ENCODE measurements at regions not wholly inside any gene's neighbourhood (a gene's known extent, or its start where the extent isn't known, plus 50 kb on each side); places are given as distances from the start of the nearest gene placed in this dataset.

DNA sequence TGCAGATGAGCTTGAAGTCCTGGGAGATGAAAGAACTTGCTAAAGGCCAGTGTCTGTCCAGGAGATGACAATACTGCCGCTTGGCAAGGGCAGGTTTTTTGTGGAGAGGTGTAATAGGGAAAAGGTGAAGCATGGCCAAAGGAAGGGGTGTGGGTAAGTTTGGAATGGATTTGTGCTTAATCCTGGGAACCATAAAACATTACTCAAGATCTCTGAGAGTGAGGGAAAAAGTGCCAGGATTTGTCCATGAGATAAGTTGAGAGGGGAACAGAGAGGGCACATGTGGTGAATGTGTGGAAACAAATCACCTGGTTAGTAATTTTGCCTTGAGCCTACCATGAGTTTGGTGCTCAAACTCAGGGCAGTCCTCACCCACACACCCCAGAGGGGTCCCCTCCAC lies 108.8 kb upstream of the CD180 start:
- Histone ChIP-seq H3K79me1 (ENCODE audit: low read length) (peaks cover 7% of the 10 kb centered on the region), H3K14ac (ENCODE audit: low read length) (no peak overlapping the region), H3K4me3 (ENCODE audit: low read depth, low read length) (no peak overlapping the region), H2AK5ac (ENCODE audit: low read length) (no peak overlapping the region), H2BK12ac (ENCODE audit: low read length) (peak overlapping the region; percentile 13), H4K12ac (ENCODE audit: low read depth, low read length) (no peak overlapping the region), H3K9me3 (ENCODE audit: insufficient read depth, low read depth, low read length) (no peaks in the 10 kb centered on the region), H3K23ac (ENCODE audit: low read length) (no peak overlapping the region), H3K4ac (ENCODE audit: low read depth, low read length) (no peak overlapping the region), H3K9ac (ENCODE audit: low read length) (no peak overlapping the region), H2BK120ac (ENCODE audit: insufficient read depth, low read length, poor library complexity) (no peak overlapping the region), H3K36me3 (ENCODE audit: control insufficient read depth in 1 of 2, insufficient read depth in 2 of 2, low read length in 2 of 2) (no peaks in the 10 kb centered on the region), H3K4me1 (ENCODE audit: control insufficient read depth in 1 of 2, insufficient read depth in 2 of 2, low read length in 2 of 2) (peaks cover 9 to 14% of the 10 kb centered on the region in 2 experiments), H4K91ac (ENCODE audit: low read depth, low read length) (peak overlapping the region; percentile 3), H3K18ac (ENCODE audit: low read length) (no peak overlapping the region), H2AFZ (ENCODE audit: insufficient read depth, low read length, poor library complexity) (no peak overlapping the region), H3K27ac (ENCODE audit: low read depth, low read length) (no peak overlapping the region), H3K4me2 (ENCODE audit: low read length) (no peak overlapping the region), H2BK5ac (ENCODE audit: low read depth, low read length, poor library complexity) (no peak overlapping the region), H3K79me2 (ENCODE audit: control insufficient read depth, insufficient read depth, low read length, poor library complexity) (no peaks in the 10 kb centered on the region), H4K8ac (ENCODE audit: low read depth, low read length) (no peak overlapping the region), H3K27me3 (ENCODE audit: insufficient read depth, low read length) (no peaks in the 10 kb centered on the region)
- WGBS (ENCODE audit: extremely low coverage, insufficient coverage, insufficient read length): no CpG with 5 or more reads among the region's 1 CpG
- no peak for DNase-seq

DNA sequence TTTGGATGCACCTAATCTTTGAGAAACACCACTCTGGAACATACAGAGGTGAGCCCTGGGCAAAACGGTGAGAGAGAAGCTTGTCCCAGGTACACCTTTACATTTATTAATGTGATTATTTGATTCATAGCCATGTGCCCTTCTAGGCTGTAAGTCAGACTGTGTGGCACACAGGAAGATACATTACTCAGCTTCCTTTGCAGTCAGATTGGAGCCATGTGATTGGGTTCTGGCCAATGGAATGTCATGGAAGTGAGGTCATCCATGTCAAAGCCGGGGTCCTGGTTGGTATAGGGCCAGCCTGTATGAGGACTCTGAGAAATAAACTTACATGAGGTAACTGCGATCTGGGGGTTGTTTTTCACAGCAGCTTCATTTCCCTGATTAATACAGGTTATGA lies 106.8 kb upstream of the CD180 start:
- Histone ChIP-seq H2BK12ac (ENCODE audit: low read length) (no peak overlapping the region), H3K9me3 (ENCODE audit: insufficient read depth, low read depth, low read length) (no peaks in the 10 kb centered on the region), H3K9ac (ENCODE audit: low read length) (no peak overlapping the region), H3K4me3 (ENCODE audit: low read depth, low read length) (no peak overlapping the region), H3K27ac (ENCODE audit: low read depth, low read length) (no peak overlapping the region), H2AFZ (ENCODE audit: insufficient read depth, low read length, poor library complexity) (no peak overlapping the region), H3K18ac (ENCODE audit: low read length) (no peak overlapping the region), H3K4ac (ENCODE audit: low read depth, low read length) (no peak overlapping the region), H3K23ac (ENCODE audit: low read length) (no peak overlapping the region), H4K8ac (ENCODE audit: low read depth, low read length) (no peak overlapping the region), H2BK120ac (ENCODE audit: insufficient read depth, low read length, poor library complexity) (no peak overlapping the region), H3K79me1 (ENCODE audit: low read length) (peaks cover 7% of the 10 kb centered on the region), H3K4me1 (ENCODE audit: control insufficient read depth in 1 of 2, insufficient read depth in 2 of 2, low read length in 2 of 2) (peaks cover 9 to 15% of the 10 kb centered on the region in 2 experiments), H2BK5ac (ENCODE audit: low read depth, low read length, poor library complexity) (no peak overlapping the region), H3K36me3 (ENCODE audit: control insufficient read depth in 1 of 2, insufficient read depth in 2 of 2, low read length in 2 of 2) (no peaks in the 10 kb centered on the region), H3K27me3 (ENCODE audit: insufficient read depth, low read length) (no peaks in the 10 kb centered on the region), H3K4me2 (ENCODE audit: low read length) (no peak overlapping the region), H2AK5ac (ENCODE audit: low read length) (no peak overlapping the region), H3K14ac (ENCODE audit: low read length) (no peak overlapping the region), H4K12ac (ENCODE audit: low read depth, low read length) (no peak overlapping the region), H4K91ac (ENCODE audit: low read depth, low read length) (no peak overlapping the region), H3K79me2 (ENCODE audit: control insufficient read depth, insufficient read depth, low read length, poor library complexity) (no peaks in the 10 kb centered on the region)
- no peak for DNase-seq
- WGBS (ENCODE audit: extremely low coverage, insufficient coverage, insufficient read length): no CpG with 5 or more reads among the region's 3 CpGs

DNA sequence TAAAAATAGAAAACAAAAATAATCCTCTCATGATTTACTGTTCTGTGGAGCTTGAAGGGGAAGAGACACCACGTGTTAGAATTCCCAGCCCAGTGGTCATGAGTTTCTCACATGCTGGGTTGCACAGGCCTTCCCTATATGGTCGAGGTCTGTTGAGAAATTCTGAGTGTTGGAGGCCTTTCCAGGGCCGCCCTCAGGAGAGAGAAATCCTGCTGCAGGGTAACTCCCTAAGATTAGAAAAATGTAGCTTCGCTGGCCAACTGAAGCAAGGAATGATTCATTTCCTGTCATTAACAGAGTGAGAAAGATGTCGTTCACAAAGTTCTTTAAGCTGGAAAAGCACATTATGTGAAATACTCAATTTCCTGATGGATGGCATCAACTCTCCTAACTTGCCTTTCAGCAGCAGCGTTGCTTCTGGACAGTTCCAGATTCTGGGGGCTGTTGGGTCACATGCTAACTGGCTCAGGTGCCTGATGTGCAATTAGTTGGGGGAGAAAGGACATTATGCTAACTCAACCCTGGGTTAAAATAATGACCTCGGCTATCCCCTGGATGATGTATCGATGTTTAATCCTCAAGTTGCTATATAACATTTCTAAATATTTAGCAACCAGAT lies 104.8 kb upstream of the CD180 start:
- Histone ChIP-seq H3K79me1 (ENCODE audit: low read length) (peaks cover 10% of the 10 kb centered on the region), H4K12ac (ENCODE audit: low read depth, low read length) (no peak overlapping the region), H3K9ac (ENCODE audit: low read length) (no peak overlapping the region), H4K91ac (ENCODE audit: low read depth, low read length) (no peak overlapping the region), H3K36me3 (ENCODE audit: control insufficient read depth in 1 of 2, insufficient read depth in 2 of 2, low read length in 2 of 2) (no peaks in the 10 kb centered on the region), H4K8ac (ENCODE audit: low read depth, low read length) (no peak overlapping the region), H2AFZ (ENCODE audit: insufficient read depth, low read length, poor library complexity) (no peak overlapping the region), H2AK5ac (ENCODE audit: low read length) (no peak overlapping the region), H3K9me3 (ENCODE audit: insufficient read depth, low read depth, low read length) (no peaks in the 10 kb centered on the region), H2BK12ac (ENCODE audit: low read length) (no peak overlapping the region), H3K79me2 (ENCODE audit: control insufficient read depth, insufficient read depth, low read length, poor library complexity) (no peaks in the 10 kb centered on the region), H3K4me2 (ENCODE audit: low read length) (no peak overlapping the region), H3K23ac (ENCODE audit: low read length) (no peak overlapping the region), H3K4me1 (ENCODE audit: control insufficient read depth in 1 of 2, insufficient read depth in 2 of 2, low read length in 2 of 2) (peaks cover 9 to 14% of the 10 kb centered on the region in 2 experiments), H3K4me3 (ENCODE audit: low read depth, low read length) (no peak overlapping the region), H3K4ac (ENCODE audit: low read depth, low read length) (no peak overlapping the region), H2BK5ac (ENCODE audit: low read depth, low read length, poor library complexity) (no peak overlapping the region), H3K14ac (ENCODE audit: low read length) (no peak overlapping the region), H2BK120ac (ENCODE audit: insufficient read depth, low read length, poor library complexity) (no peak overlapping the region), H3K27me3 (ENCODE audit: insufficient read depth, low read length) (no peaks in the 10 kb centered on the region), H3K27ac (ENCODE audit: low read depth, low read length) (peak overlapping the region; percentile 80), H3K18ac (ENCODE audit: low read length) (no peak overlapping the region)
- no CpG with 5 or more reads among the region's 8 CpGs for WGBS (ENCODE audit: extremely low coverage, insufficient coverage, insufficient read length)
- peak; percentile 86 to 89 for DNase-seq

DNA sequence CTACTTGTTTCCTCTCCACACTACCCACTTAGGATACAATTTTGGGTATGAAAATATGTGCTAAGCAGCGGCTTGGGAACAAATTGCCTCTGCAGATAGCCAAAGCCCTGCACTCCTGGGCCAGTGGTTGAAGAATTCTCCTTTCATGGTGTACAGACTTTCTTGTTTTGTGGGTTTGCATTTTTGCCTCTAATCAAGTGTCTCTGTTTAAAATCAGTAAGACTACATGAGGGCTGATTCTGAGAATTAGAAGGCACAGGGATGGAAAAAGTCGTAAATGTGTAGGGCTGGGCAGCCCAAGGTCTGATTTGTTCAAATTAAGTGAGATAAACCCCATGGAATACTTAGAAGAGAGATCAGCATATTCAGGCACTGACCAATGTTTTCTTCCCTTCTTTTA lies 103.7 kb upstream of the CD180 start:
- H3K27ac ChIP-seq (ENCODE audit: low read depth, low read length): peak overlapping the region; percentile 80
- H3K79me1 ChIP-seq (ENCODE audit: low read length): peaks cover 8% of the 10 kb centered on the region
- no peak overlapping the region for H4K91ac ChIP-seq (ENCODE audit: low read depth, low read length)
- H3K18ac ChIP-seq (ENCODE audit: low read length): no peak overlapping the region
- no peaks in the 10 kb centered on the region for H3K36me3 ChIP-seq (ENCODE audit: control insufficient read depth in 1 of 2, insufficient read depth in 2 of 2, low read length in 2 of 2)
- H3K14ac ChIP-seq (ENCODE audit: low read length): no peak overlapping the region
- no peaks in the 10 kb centered on the region for H3K9me3 ChIP-seq (ENCODE audit: insufficient read depth, low read depth, low read length)
- no peaks in the 10 kb centered on the region for H3K27me3 ChIP-seq (ENCODE audit: insufficient read depth, low read length)
- H4K12ac ChIP-seq (ENCODE audit: low read depth, low read length): no peak overlapping the region
- WGBS (ENCODE audit: extremely low coverage, insufficient coverage, insufficient read length): no CpG with 5 or more reads among the region's 2 CpGs
- no peak overlapping the region for H3K9ac ChIP-seq (ENCODE audit: low read length)
- H3K4ac ChIP-seq (ENCODE audit: low read depth, low read length): no peak overlapping the region
- no peak overlapping the region for H2AK5ac ChIP-seq (ENCODE audit: low read length)
- H3K23ac ChIP-seq (ENCODE audit: low read length): no peak overlapping the region
- no peak overlapping the region for H3K4me2 ChIP-seq (ENCODE audit: low read length)
- no peak overlapping the region for H3K4me3 ChIP-seq (ENCODE audit: low read depth, low read length)
- no peak overlapping the region for H4K8ac ChIP-seq (ENCODE audit: low read depth, low read length)
- no peak for DNase-seq
- no peaks in the 10 kb centered on the region for H3K79me2 ChIP-seq (ENCODE audit: control insufficient read depth, insufficient read depth, low read length, poor library complexity)
- no peak overlapping the region for H2BK120ac ChIP-seq (ENCODE audit: insufficient read depth, low read length, poor library complexity)
- peaks cover 8 to 13% of the 10 kb centered on the region in 2 experiments for H3K4me1 ChIP-seq (ENCODE audit: control insufficient read depth in 1 of 2, insufficient read depth in 2 of 2, low read length in 2 of 2)
- H2BK12ac ChIP-seq (ENCODE audit: low read length): no peak overlapping the region
- no peak overlapping the region for H2BK5ac ChIP-seq (ENCODE audit: low read depth, low read length, poor library complexity)
- no peak overlapping the region for H2AFZ ChIP-seq (ENCODE audit: insufficient read depth, low read length, poor library complexity)
